GM11168 (cell line): ENCODE measurements at regions not wholly inside any gene's neighbourhood (a gene's known extent, or its start where the extent isn't known, plus 50 kb on each side); places are given as distances from the start of the nearest gene placed in this dataset.

Experiments
- in situ Hi-C: fragments of 300-500 bp; cut with MboI; formaldehyde crosslinking; loops from one replicate; pipeline ENCODE4 v1.12.0; 2022; ENCODE audit warnings: low sequenced_read_pairs; ENCODE audit not compliant: unreplicated experiment

- in situ Hi-C loops: no loop called here
Observed at GRCh38 chr12:38998887-38999482, 93.6 kb upstream of the CPNE8 start.

- in situ Hi-C loops: no loop called here
Observed at GRCh38 chr12:38995249-38995648, 89.9 kb upstream of the CPNE8 start.

- in situ Hi-C loops: no loop called here
Observed at GRCh38 chr12:38985961-38986360, 80.6 kb upstream of the CPNE8 start.

- in situ Hi-C loops: no loop called here
Observed at GRCh38 chr12:38984388-38984787, 79.0 kb upstream of the CPNE8 start.

DNA sequence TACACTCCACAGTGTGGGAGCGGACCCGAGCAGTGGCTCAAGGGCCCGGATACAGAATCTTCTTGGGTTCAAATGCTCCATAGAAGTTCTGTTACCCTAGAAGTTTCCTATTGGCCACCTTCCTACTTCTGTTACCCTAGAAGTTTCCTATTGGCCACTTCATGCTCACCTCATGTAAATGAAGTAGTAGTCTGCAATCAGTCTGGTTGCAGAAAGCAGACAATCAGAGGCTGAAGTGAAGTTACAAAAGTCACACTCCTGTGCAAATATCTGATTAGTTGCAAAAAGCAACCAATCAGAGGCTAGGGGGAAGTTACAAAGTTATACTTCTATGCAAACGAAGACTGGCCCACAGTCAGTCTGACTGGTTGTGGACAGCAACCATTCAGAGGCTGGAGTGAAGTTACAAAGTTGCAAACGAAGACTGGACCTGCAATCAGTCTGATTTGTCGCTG lies 77.8 kb upstream of the CPNE8 start:
- in situ Hi-C loops: no loop called here

DNA sequence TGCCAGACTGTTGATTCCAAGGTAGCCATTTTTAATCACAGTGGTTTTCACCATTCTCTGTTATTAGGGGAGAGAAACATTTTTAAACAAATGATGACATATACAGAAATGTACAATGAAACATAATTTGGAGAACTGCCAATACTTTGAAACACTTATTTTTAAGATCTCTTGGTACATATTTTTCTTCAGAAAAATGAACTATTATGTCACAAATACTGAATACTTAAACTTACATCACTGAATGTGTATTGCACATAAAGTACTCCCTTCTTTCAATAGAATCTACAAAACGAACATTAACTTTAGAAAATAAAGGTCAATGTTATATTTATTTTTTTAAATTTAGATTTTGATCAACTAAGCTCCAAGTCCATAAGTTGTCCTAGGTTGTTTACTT lies 71.7 kb upstream of the CPNE8 start:
- in situ Hi-C loops: no loop called here

- in situ Hi-C loops: no loop called here
Observed at GRCh38 chr12:38969706-38970105, 64.3 kb upstream of the CPNE8 start.

- in situ Hi-C loops: no loop called here
Observed at GRCh38 chr12:38961683-38962082, 56.3 kb upstream of the CPNE8 start.

DNA sequence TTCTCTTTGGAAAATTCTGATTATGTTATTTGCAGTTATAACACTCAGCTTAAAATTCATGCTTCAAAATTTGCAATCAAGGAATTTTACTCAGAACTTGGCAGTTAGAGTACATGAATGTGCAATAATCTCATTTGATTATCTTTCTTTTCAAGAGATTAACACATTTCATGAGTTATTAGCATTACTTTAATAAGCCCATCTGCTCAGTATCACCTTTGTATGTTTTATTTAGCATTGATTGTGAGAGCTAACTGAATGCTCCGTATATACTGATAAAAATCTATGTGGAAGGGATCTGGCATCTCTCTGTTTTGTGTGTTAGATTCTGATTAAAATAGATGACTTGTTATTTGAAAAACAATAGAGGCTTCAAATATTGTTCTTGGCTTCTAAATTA lies 55.6 kb upstream of the CPNE8 start:
- in situ Hi-C loops: no loop called here

DNA sequence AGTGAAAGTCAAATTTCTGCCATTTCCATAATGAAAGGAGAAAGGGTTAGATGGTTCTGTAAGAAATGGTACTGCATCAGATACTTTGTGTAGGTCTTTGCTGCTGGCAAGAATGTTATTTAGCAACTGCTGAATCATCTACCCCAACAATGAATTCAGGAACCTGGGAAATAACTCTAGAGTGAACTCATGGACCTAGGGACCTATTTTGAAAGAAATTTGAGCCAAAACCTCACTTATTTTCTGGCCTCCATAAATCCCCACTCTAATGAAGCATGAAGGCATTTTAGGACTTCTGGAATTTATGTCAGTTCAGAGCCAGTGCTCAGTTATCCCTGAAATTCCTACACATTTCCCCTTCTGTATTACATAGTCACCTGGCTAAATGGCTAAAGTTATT lies 50.9 kb upstream of the CPNE8 start:
- in situ Hi-C loops: no loop called here
